GM12873 (cell line): ENCODE measurements at regions not wholly inside any gene's neighbourhood (a gene's known extent, or its start where the extent isn't known, plus 50 kb on each side); places are given as distances from the start of the nearest gene placed in this dataset.

Source experiments
- TF ChIP-seq, protein P1 (sequence below): IDR thresholded peaks from 2 replicates; pipeline ENCODE4 v1.5.1; 2012; ENCODE audit warnings: low read depth, mild to moderate bottlenecking, moderate library complexity, low read length, control low read depth; ENCODE audit not compliant: insufficient read depth; ENCODE audit errors: missing control alignments

- TF ChIP-seq, protein P1, sequence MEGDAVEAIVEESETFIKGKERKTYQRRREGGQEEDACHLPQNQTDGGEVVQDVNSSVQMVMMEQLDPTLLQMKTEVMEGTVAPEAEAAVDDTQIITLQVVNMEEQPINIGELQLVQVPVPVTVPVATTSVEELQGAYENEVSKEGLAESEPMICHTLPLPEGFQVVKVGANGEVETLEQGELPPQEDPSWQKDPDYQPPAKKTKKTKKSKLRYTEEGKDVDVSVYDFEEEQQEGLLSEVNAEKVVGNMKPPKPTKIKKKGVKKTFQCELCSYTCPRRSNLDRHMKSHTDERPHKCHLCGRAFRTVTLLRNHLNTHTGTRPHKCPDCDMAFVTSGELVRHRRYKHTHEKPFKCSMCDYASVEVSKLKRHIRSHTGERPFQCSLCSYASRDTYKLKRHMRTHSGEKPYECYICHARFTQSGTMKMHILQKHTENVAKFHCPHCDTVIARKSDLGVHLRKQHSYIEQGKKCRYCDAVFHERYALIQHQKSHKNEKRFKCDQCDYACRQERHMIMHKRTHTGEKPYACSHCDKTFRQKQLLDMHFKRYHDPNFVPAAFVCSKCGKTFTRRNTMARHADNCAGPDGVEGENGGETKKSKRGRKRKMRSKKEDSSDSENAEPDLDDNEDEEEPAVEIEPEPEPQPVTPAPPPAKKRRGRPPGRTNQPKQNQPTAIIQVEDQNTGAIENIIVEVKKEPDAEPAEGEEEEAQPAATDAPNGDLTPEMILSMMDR: no peak
These were observed 561.3 kb downstream of the CCER1 start for GRCh38 chr12:90393652-90394051.

DNA sequence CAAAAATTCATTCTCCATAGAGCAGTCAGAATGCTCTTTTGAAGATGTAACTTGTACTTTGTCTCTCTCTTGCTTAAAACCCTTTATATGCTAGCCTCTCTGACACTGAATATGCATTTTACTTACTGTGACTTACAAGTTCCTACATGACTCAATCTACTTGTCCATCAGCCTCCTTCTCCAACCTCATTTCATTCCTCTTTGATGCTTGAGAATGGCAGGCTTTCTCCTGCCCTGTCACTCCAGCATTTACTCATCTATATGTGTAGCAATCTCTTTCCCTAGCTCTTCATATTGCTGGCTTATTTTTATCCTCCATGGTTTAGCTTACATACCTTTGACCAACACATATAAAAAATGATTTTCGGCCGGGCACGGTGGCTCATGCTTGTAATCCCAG, 561.9 kb downstream of the CCER1 start:
- TF ChIP-seq, protein P1: no peak

DNA sequence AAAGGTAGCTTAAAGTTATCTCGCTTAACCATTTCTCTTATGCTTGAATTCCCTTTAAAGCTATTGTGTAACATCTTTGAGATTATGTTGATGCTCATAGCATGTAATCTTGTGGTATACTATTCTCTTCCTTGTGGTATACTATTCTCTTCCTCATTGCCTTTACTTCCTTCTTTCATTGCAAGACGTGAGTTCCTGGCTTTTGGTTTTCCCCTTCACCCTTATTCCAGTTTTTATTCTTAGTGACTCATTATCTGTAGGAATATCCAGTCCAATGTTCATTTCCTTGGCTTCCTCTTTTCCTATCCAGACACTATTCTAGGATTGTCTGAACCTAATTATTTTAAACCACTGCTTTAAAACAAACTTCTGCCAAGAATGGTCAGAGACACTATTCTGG, 564.0 kb downstream of the CCER1 start:
- TF ChIP-seq, protein P1: no peak

GRCh38 chr12:90368081-90368480, 586.9 kb downstream of the CCER1 start:
- TF ChIP-seq, protein P1: no peak

- TF ChIP-seq, protein P1: no peak
These were observed 588.7 kb downstream of the CCER1 start for GRCh38 chr12:90366286-90366685.

DNA sequence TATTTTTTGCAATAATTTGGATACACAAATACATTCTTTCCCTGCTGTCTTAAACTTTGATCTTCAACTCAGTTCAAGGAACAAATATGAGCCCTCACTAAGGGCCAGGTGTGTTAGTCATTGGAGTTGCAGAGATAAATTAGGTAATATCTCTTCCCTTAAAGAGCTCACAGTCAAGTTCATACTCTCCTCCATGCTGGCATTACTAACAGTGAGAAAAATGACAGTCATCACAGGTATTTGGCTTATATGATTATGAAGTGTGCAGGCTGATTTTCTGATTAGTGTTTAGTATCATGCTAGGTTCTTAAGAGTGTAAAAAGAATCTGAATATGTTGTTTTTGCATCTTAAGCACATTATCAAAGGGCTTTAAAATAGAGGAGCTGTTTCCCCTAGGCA, 594.7 kb downstream of the CCER1 start:
- TF ChIP-seq, protein P1: no peak

DNA sequence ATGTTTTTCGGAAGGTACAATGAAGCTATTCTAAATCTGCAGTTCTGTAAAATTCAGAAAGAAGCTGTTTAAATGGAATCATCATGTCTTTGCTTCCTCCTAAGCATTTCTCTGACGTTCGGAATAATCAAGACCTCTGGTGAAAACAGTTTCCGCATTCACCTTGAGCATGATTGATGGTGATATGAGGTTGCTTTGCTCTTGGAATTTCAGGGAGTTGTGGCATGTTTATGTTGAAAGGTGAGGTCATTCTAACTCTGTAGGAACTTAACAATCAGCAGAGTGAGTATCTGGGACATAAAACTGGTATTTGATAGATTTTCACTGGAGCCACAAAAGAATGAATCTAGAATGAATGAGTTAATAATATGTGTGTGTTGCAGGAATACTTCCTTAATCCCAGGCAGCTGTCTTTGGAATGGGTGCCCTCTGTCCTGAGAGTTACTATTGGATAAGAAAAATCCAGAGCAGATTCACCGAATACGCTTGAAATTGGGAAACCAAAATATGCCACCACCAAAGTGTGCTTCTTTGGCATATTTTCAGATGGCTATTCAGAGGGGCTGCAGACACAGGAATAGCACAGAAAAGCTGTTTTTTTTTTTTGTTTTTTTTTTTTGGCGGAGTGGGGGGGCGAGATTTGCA, 599.1 kb downstream of the CCER1 start:
- TF ChIP-seq, protein P1: no peak
